ENCODE measurements at regions not wholly inside any gene's neighbourhood (a gene's known extent, or its start where the extent isn't known, plus 50 kb on each side); places are given as distances from the start of the nearest gene placed in this dataset.
A peak's percentile ranks its signal among the peaks of the same experiment; 100 is the strongest.
"Not testable (repeated sequence)": the region's sequence is repeated elsewhere in the genome, so short reads cannot be mapped to it uniquely, and the experiment has no call there.

DNA sequence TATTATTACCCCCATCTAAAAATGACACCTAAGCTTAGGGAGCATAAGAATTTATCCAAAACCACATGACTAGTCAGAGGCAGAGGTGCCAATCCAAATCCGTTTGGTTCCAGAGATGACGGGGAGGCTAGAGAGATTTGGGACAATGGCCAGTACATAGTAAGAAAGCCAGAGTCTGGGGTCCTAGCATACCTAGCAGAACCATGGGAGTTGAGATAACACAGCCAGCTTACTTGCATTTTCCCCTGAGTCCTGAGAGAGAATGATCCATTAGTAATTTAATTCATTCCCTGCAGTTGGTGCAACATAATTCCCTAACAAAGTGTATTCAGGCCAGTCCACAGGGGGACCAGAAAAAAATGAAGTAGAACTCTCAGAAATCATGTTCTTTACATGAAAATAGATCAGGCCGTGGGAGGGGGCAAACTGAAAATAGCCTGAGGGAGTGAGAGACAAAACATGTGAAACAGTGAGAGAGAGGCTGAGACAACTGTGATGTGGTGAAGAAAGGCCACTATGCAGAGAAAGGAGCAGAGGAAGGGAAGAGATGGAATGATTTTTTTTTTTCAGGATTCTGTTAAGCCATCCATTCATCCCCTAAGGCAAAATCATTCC, 243.3 kb downstream of the BRINP2 start:
- DNase-seq, result no peak

DNA sequence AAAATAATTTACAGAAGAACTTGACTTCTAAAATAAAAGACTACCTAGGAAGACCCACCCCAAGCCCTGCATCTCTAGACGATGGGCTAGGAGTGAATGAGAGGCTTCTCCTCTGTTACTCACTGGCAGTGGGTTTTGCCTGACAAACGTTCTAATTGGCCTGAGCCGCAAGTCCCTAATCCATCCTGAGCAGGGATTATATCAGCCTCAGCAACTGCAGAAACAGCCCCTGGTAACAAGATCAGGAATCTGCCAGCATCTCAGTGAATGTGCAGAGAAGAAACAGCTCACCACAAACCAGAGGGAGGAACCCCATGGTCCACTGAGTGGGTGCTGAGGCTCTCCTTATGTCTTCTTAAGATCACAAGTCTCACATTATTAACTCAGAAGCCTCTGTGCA, 240.6 kb downstream of the BRINP2 start:
- no peak for DNase-seq

DNA sequence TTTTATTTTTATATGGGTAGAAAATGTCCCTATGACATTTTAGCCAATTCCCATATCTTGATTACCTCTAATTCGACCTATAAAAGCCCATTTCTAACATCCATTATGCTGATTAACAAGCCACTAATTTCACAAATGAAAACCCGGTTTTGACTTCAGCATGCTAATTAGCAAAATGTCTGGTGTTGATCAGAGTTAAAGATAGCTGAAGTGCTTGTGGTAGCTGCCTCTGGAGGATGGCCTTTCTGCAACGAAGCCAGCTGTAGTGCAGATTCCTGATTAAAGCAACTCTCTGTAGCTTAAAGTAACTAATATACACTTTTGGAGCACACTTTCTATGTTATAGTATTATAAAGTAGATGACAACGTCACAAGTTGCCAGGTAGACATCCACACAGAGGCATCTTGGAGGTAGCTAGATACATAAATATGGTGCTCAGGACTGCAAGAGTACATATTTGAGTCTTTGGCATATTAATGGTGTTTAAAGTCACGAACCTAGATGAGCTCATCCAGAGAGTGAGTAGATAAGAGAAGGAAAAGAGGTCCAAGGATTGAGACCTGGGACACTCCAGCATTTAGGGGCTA, 239.5 kb downstream of the BRINP2 start:
- no peak for DNase-seq

DNA sequence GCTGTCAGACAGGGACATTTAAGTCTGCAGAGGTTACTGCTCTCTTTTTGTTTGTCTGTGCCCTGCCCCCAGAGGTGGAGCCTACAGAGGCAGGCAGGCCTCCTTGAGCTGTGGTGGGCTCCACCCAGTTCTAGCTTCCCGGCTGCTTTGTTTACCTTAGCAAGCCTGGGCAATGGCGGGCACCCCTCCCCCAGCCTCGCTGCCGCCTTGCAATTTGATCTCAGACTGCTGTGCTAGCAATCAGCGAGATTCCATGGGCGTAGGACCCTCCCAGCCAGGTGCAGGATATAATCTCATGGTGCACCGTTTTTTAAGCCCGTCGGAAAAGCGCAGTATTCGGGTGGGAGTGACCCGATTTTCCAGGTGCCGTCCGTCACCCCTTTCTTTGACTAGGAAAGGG, 235.6 kb downstream of the BRINP2 start:
- not testable (repeated sequence) for DNase-seq

DNA sequence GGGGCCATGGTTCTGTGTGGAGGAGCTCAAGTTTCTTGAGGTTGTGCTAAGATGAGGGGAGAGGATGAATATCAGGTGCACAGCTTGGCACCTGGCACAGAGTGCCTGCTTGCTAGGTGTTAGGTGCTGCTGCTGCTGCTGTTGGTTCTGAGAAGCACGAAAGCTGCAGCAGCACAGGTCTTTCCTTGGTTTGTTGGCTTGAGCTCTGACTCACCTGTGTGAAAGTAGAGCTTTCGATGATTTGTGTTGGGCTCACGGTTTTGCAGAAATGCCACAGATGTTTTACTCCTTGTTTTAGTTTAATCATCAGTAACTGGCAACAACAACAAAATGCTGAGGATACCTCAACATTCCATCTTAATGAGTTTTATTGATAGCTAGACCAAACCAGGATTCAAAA, 221.6 kb downstream of the BRINP2 start:
- no peak for DNase-seq

DNA sequence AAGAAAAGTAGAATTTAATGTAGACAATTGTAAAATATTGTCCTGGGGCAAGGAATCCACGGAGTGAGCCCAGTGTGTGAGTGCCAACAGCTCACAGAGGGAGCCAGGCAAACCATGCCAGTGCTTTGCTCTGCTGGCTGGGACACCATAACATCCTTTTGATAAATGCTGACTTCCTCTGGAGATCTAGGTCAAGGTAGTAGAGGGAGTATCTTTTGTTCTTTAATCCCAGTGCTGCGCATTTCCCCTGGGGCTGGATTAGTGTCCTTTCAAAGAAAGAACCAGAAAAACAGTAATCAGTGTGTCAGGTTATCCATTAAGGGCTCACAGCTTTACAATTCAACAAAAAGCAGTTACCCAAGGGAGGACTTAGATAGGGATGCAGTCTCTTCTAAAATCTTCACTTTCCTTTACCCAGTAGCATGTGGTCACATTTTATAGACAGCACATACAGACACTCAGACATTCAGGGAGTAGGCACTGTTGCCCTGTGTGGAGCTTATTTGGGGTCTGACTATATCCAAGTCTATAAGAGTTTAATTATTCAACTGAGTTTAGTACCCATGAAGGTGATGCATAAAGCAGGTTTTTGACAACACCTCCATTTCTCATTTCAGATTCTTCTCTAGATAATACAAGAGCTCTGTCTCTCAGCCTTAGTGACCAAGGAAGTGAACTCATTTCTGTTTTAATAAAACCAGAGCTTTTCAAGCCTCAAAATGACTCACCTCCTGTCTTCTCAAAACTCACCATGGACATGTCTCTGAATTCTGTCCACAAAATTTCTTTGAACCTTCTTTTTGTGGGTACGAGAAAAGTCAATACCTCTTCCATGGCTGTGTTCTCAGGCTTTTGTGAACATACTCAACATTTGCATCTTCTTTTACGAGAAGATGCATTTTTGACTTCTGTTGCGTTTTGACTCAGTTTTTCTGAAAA, 215.3 kb downstream of the BRINP2 start:
- no peak for DNase-seq

DNA sequence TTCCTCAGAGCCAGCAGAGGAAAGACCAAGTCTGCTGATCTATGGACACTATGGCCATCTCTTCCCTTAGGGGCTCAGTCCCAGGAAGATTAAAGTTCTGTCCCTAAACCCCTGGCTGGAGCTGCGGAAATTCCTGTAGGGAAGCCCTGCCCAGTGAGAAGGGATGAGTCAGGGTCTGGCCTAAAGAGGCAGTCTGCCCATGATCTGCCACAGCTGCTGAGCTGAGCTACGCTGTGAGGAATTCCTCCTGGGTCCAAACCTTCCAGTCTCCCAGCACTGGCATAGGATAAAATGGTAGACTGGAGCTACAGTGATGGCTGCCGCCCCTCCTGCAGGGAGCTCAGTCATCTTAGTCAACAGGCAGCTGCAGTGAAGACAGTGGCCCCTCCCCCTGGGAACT, 213.7 kb downstream of the BRINP2 start:
- no peak for DNase-seq

DNA sequence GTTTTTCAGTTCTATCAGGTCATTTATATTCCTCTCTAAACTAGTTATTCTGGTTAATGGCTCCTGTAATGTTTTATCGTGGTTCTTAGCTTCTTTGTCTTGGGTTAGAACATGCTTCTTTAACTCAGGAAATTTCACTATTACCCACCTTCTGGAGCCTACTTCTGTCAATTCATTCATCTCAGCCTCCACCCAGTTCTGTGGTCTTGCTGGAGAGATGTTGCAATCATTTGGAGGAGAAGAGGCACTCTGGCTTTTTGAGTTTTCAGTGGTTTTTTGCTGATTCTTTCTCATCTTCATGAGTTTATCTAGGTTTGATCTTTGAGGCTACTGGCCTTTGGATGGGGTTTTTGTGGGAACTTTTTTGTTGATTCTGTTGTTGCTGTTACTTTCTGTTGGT, 213.0 kb downstream of the BRINP2 start:
- no peak for DNase-seq

DNA sequence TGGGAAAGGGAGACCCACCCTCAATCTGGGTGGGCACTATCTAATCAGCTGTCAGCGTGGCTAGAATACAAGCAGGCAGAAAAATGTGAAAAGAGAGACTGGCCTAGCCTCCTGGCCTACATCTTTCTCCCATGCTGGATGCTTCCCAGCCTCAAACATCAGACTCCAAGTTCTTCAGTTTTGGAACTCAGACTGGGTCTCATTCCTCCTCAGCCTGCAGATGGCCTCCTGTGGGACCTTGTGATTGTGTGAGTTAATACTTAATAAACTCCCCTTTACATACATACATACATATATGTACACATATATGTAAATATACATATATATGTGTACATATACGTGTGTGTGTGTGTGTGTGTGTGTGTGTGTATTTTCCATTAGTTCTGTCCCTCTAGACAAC, 207.1 kb downstream of the BRINP2 start:
- DNase-seq, result no peak

DNA sequence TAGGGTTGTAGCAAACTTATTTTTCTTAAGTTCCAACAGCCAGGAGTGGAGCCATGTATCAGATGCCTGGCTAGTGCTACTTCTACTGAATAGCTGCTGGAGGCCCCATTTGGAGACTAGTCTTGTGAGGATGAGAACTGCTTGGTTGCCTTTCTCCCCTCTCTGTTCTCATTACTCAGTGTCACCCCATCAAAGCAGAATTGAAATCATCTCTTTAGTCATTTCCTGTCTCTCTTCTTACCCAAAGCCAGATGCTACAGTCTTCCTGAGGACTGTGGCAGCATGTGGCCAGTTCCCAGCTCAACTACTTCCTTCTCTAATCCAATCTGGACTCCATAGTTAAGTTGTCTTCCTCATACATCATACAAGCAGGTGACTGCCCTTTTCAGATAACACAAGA, 197.5 kb downstream of the BRINP2 start:
- no peak for DNase-seq

DNA sequence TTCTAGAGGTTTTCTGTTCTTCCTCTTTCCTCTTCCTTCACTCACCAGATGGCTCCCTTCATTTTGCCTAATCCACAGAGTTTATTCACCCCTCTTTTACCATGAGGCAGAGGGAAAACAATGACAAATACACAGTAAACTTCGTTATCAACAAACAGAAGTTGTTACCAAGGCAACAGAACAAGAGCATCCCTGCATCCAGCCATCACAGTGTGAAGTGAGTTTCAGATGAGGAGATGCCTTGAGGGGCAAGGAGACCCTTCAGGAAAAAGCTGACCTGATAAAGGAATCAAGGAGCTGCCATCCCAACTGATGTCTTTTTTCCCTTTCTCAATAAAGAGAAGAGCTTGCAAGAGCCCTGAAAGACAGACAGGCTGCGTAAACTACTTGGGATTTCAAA, 195.3 kb downstream of the BRINP2 start:
- DNase-seq, result no peak

DNA sequence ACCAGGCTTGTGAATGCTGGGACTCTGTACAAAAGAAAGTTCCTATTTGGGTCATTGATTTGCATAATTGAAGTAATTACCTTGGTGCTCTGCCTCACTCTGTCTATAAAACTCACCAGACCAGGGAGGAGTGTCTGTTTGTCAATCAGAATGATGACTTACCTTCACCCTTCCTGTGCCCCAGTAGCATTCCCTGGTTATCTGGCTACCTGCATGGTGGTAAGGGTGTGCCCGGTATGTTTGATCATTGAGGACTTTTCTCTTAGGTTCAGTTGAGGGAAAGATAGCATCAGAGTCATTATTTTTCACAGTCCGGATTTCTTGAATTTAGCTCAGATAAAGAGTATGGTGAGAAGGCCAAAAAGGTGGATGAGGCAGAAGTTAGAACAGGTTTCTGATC, 190.0 kb downstream of the BRINP2 start:
- DNase-seq, result no peak

DNA sequence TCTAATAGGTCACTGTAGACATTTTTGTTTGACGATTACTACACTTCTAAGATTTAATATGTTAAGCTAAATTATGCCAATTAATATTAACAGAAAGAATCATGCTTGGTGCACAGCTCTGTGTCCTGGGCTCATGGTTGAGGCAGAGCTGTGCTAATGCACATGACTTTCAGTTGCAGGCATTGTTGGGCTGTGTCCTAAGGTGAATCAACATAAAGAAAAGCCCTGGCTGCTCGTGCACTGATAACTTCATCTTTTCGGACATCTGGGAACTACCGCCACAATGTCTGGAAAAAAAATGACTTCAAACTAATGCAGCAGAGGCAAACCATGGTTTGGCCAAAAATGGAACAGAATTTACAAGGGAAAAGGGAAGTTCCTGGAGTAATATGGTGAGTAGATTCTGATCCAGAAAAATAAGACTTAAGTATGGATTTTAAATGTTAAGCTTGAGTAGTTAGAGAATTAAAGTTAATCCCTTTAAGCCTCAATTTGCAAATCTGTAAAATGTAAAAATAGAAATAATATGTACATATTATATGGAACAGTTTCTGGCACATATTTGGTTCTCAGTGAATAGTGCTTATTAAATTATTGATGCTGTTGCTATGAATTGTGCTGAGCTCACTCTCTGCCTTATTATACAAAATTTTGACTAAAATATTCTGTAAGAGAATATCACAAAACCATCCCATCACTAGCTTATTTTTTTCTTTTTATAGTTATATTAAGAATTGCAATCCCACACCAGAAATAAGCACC, 186.1 kb downstream of the BRINP2 start:
- DNase-seq, result no peak

DNA sequence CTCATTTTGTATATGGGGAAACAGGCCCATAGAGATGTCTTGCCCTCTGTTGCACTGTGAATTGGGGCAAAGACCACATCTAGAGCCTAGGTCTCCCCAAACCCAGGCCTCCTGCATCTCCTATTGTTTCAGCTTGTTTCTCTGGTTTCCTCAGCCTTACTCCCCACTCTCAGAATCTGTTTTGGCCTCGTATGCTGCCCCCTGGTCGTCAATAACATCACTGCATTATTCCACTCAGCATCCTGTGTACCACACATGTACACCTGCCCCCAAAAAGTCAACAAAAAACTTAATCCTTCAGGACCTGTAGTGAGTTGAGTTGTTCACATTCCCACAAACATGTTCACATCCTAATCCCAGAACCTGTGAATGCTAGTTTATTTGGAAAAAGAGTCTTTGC, 184.8 kb downstream of the BRINP2 start:
- no peak for DNase-seq

DNA sequence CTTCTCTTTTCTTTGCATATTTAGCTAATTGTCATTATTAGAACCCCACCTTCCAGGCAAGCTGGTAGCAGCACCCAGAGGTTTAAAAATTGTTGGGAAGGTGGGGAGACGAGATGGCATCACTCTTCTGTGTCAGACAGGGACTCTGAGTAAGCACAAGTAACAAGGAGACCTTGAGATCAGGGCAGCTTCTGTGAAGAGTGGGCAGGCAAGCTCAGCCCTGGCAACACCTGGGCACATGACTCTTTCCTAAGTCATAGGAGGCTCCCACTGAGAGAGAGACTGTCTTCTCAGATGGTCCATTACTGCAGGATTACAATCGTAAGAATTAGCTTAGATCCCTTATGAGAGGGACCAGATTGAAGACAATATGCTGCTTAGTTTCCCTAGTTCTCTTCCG, 183.5 kb downstream of the BRINP2 start:
- DNase-seq, result no peak

DNA sequence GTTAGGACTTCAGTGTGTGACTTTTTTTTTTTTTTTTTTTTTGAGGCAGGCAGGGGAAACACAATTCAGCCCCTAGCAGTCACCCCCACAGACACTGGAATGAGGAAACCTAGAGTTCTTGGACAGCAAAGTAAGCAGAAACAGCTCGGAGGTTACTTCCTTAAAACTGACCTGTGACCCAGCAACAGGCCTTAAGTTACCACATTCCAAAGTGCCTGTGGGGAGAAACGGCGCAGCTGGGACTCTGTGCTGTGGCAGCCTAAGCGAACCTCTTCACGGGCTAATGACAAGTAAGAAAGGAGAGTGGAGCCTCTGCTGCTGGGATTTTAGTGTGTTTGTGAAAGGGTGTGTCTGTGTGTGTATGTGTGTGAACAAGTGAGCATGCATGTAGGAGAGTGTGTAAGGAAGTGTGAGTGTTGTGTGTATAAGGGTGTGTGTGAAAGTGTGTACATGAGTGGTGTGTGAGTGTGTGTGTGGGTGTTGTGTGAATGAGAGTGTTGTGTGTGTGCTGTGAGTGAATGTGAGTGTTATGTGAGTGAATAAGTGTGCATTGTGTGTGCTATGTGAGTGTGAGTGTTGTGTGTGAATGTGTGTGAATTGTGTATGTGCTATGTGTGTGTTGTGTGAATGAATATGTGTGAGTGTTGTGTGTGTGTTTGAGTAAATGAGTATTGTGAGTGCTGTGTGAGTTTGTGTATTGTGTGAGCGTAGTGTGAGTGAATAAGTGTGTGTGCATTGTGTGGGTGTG, 180.8 kb downstream of the BRINP2 start:
- DNase-seq, result peak; percentile 5

DNA sequence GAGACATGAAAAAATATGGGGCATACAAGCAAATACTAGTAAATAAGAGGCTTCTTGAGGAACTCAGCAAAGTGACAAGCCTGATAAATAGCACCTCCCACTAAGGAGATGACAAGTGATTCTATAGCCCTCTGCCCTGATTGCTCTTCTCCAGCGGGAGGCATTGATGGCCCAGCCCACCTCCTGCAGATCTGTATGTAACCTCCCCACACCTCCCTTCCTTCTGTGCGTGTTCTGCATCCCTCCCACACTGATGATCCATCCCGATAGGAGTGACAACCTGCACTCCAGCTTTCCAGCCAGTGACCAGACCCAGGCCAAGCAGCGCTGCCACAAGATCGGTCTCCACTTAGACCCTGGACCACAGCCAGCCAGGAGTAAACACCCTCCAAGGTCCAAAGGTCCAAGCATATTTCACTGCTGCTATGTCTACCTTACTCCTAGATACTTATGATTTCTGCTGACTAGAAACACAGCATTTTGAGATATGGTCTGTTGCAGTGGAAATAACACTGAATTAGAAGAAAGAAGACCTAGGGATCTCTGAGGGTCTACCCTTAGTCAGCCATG, 176.1 kb downstream of the BRINP2 start:
- DNase-seq, result no peak

DNA sequence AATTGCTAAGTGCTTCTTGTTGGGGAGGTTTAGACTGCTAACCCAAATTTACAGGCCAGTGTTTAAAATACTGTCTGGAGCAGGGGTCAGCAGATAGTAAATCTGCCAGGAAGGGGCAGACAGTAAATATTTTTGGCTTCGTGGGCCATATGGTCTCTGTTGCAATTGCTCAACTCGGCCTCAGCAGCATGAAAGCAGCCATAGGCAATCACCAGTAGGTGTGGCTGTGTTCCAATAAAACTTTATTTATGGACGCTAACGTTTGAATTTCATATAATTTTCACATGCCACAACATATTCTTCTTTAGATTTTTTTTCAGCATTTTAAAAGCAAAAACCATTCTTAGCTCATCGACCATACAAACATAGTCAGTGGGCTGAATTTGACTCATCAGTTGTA, 172.7 kb downstream of the BRINP2 start:
- DNase-seq, result no peak

DNA sequence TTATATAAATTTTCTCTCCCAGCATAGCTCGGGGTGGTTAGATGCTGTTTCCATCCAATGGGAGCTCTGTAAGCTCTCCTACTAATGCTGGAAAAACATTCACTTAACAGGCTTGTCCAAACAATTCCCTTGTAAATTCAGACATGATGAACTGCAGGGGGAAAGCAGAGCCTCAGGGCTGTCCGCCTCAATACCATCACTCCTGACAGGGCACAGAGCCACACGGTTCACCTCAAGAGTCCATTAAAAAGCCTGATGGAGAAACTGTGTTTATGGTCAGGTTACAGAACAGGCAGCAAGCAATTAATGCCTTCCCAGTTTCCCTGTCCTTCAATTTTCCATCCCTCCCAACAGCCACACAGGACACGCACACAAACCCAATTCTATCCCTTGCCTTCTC, 171.0 kb downstream of the BRINP2 start:
- DNase-seq, result no peak

DNA sequence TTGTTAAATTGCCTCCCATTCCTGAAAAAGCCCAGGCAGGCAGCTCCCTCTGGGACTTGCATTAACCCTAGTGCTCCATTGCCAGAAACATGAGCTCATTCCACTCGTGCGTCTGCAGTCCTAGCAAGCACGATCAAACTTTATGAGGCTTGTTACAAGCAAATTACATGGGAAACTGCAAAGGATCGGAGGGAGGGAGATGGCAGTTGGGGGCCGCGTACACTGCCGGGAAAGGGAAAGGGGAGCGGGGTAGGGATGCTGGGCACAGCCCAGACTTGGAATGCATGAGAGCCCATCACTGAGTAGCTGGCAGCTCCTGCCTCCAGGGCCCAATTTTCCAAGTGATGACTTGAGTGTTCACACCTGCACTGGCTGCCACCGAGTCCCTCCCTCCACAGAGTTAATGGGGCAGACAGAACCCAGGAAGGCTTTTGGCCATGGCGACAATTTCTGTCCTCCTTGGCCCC, 169.9 kb downstream of the BRINP2 start:
- DNase-seq, result no peak

DNA sequence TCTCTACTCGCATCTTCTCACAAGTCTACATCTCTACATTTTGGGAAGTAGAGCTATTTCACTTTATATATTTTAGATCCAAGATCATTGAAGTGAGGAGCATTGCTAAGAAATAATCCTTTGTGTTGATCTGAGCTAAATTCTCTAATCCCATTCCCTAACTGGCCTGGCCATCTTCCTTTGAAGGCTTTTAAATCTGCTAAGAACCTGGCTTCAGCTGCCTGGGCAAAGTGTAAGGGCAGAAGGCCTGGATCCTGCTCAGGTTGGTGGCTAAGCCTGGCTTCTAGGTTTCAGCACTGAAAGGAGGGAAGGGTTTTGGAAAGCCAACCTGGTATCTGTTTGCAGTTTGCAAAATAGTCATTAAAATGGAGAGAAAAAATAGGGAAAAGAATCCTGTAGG, 167.6 kb downstream of the BRINP2 start:
- DNase-seq, result no peak

DNA sequence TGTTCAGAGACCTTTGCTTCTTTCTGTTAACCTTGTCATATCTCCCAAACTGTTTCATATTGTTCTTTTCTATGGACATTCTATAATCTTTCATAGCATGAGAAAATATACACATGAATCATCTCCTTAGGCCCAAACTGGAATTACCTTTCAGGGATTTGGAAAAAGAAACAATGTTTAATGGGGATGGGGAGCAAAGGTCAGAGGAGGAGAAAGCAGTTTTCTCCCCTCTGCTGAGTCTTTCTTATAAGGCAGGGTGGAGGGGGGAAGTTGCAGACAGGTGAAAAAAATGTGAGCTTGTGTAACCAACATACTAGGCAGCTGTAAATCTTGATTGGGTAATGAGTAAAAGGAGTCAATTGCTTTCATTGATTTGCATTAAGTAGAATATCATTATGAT, 164.1 kb downstream of the BRINP2 start:
- no peak for DNase-seq

Data from skin of body (tissue), 1 donor.